ENCODE measurements at regions not wholly inside any gene's neighbourhood (a gene's known extent, or its start where the extent isn't known, plus 50 kb on each side); places are given as distances from the start of the nearest gene placed in this dataset.

DNA sequence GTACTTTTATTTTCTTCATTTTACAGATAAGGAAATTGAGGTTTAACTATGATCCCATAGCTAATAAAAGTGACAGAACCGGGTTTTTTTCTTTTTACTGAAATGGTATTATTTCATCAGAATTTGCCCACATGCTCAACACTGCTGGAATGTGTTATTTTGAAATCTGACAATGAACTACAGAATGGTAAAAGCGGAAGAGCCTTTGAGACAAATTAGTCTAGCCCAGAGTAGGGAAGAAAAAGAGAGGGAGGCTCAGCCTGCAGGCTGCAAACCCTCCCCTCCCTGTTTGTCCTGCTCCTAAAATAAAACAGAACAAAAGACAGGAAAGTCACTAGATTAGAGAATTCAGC lies 100.3 kb upstream of the LIPC start:
- TF ChIP-seq, protein P1, sequence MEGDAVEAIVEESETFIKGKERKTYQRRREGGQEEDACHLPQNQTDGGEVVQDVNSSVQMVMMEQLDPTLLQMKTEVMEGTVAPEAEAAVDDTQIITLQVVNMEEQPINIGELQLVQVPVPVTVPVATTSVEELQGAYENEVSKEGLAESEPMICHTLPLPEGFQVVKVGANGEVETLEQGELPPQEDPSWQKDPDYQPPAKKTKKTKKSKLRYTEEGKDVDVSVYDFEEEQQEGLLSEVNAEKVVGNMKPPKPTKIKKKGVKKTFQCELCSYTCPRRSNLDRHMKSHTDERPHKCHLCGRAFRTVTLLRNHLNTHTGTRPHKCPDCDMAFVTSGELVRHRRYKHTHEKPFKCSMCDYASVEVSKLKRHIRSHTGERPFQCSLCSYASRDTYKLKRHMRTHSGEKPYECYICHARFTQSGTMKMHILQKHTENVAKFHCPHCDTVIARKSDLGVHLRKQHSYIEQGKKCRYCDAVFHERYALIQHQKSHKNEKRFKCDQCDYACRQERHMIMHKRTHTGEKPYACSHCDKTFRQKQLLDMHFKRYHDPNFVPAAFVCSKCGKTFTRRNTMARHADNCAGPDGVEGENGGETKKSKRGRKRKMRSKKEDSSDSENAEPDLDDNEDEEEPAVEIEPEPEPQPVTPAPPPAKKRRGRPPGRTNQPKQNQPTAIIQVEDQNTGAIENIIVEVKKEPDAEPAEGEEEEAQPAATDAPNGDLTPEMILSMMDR (IDR thresholded peaks at IDR 0.05): no peak
- no peak for TF ChIP-seq POLR2A (IDR thresholded peaks at IDR 0.05)
- TF ChIP-seq POLR2AphosphoS5 (IDR thresholded peaks at IDR 0.05; ENCODE audit: insufficient read depth in 1 of 2, low read depth in 1 of 2): no peak
